ENCODE measurements at regions not wholly inside any gene's neighbourhood (a gene's known extent, or its start where the extent isn't known, plus 50 kb on each side); places are given as distances from the start of the nearest gene placed in this dataset.

DNA sequence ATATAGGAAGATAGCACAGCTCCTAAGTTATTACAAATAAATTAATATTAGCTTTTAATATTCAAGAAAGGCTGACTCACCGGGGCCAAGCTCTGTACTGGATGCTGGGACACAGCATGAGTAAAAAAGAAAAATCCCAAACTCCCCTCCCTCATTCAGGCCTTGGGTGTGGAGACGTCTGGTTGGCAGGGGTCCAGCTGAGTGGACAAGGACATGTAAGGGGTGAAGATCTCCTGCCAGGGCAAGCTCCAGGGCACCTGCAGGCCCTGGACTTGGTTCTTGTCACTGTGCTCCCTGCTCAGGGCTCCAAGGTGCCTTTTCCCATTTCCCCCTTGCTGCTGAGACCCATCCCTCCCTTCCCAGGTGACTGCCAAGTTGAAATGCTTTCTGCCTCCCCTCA is 388.5 kb downstream of the ENC1 start:
- Histone ChIP-seq H3K27ac (no peak overlapping the region), H3K27me3 (ENCODE audit: control insufficient read depth, insufficient read depth, low read length) (no peaks in the 10 kb centered on the region), H2AFZ (no peak overlapping the region), H3K79me2 (no peaks in the 10 kb centered on the region), H3K4me3 (ENCODE audit: low read depth, low read length) (no peak overlapping the region), H3K9ac (no peak overlapping the region), H3K4me1 (peaks cover 4% of the 10 kb centered on the region), H3K36me3 (ENCODE audit: control insufficient read depth, insufficient read depth, low read length) (no peaks in the 10 kb centered on the region), H3K4me2 (ENCODE audit: low read length) (no peak overlapping the region), H3K9me3 (ENCODE audit: control insufficient read depth, low read length) (no peaks in the 10 kb centered on the region)
- TF ChIP-seq CTCF (IDR thresholded peaks at IDR 0.05) = no peak

- Histone ChIP-seq H3K9ac (no peak overlapping the region), H3K79me2 (no peaks in the 10 kb centered on the region), H3K4me1 (peaks cover under 1% of the 10 kb centered on the region), H3K36me3 (ENCODE audit: control insufficient read depth, insufficient read depth, low read length) (no peaks in the 10 kb centered on the region), H3K27me3 (ENCODE audit: control insufficient read depth, insufficient read depth, low read length) (no peaks in the 10 kb centered on the region), H3K4me3 (ENCODE audit: low read depth, low read length) (no peak overlapping the region), H3K27ac (no peak overlapping the region), H2AFZ (no peak overlapping the region), H3K4me2 (ENCODE audit: low read length) (no peak overlapping the region), H3K9me3 (ENCODE audit: control insufficient read depth, low read length) (no peaks in the 10 kb centered on the region)
- no peak for TF ChIP-seq CTCF (IDR thresholded peaks at IDR 0.05)
Measured at GRCh38 chr5:74251141-74252035, 389.1 kb downstream of the ENC1 start.

GRCh38 chr5:74250304-74251102 is 390.0 kb downstream of the ENC1 start:
- no peak overlapping the region for H3K27ac ChIP-seq
- H3K79me2 ChIP-seq = no peaks in the 10 kb centered on the region
- no peak for TF ChIP-seq CTCF (IDR thresholded peaks at IDR 0.05)
- no peaks in the 10 kb centered on the region for H3K36me3 ChIP-seq (ENCODE audit: control insufficient read depth, insufficient read depth, low read length)
- no peak overlapping the region for H3K9ac ChIP-seq
- H2AFZ ChIP-seq = no peak overlapping the region
- H3K4me1 ChIP-seq = no peaks in the 10 kb centered on the region
- no peak overlapping the region for H3K4me2 ChIP-seq (ENCODE audit: low read length)
- no peaks in the 10 kb centered on the region for H3K27me3 ChIP-seq (ENCODE audit: control insufficient read depth, insufficient read depth, low read length)
- no peaks in the 10 kb centered on the region for H3K9me3 ChIP-seq (ENCODE audit: control insufficient read depth, low read length)
- H3K4me3 ChIP-seq (ENCODE audit: low read depth, low read length) = no peak overlapping the region

GRCh38 chr5:74248576-74248975 is 392.0 kb downstream of the ENC1 start:
- H3K4me3 ChIP-seq (ENCODE audit: low read depth, low read length) = no peak overlapping the region
- no peak overlapping the region for H3K27ac ChIP-seq
- H3K9me3 ChIP-seq (ENCODE audit: control insufficient read depth, low read length) = no peaks in the 10 kb centered on the region
- peaks cover 2% of the 10 kb centered on the region for H3K4me1 ChIP-seq
- H3K9ac ChIP-seq = no peak overlapping the region
- TF ChIP-seq CTCF (IDR thresholded peaks at IDR 0.05) = no peak
- no peak overlapping the region for H2AFZ ChIP-seq
- H3K36me3 ChIP-seq (ENCODE audit: control insufficient read depth, insufficient read depth, low read length) = no peaks in the 10 kb centered on the region
- no peak overlapping the region for H3K4me2 ChIP-seq (ENCODE audit: low read length)
- H3K79me2 ChIP-seq = no peaks in the 10 kb centered on the region
- no peaks in the 10 kb centered on the region for H3K27me3 ChIP-seq (ENCODE audit: control insufficient read depth, insufficient read depth, low read length)

All from parathyroid adenoma (tissue), 2 donors.